LNCAP (cell line): ENCODE measurements at regions not wholly inside any gene's neighbourhood (a gene's known extent, or its start where the extent isn't known, plus 50 kb on each side); places are given as distances from the start of the nearest gene placed in this dataset.

ENCODE experiments used
- TF ChIP-seq, protein P1 (sequence below): fragments of 450-650 bp; IDR thresholded peaks from 2 replicates; pipeline ENCODE4 v1.5.1; 2017; ENCODE audit warnings: mild to moderate bottlenecking

DNA sequence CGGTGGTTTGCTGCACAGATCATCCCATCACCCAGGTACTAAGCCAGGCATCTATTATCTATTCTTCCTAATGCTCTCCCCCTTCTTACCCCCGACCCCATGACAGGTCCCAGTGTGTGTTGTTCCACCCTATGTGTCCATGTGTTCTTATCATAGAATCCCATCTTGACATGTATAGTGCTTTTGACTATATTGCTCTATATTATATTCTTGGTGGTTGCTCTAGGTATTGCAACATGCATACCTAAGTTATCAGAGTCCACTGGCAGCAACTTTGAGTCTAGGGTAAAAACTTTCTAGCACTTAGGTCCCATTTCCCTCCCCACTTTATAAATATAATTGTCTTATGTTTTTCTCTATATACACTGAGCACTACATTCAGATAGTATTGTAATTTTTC lies 170.3 kb downstream of the TBX22 start:
- TF ChIP-seq, protein P1, sequence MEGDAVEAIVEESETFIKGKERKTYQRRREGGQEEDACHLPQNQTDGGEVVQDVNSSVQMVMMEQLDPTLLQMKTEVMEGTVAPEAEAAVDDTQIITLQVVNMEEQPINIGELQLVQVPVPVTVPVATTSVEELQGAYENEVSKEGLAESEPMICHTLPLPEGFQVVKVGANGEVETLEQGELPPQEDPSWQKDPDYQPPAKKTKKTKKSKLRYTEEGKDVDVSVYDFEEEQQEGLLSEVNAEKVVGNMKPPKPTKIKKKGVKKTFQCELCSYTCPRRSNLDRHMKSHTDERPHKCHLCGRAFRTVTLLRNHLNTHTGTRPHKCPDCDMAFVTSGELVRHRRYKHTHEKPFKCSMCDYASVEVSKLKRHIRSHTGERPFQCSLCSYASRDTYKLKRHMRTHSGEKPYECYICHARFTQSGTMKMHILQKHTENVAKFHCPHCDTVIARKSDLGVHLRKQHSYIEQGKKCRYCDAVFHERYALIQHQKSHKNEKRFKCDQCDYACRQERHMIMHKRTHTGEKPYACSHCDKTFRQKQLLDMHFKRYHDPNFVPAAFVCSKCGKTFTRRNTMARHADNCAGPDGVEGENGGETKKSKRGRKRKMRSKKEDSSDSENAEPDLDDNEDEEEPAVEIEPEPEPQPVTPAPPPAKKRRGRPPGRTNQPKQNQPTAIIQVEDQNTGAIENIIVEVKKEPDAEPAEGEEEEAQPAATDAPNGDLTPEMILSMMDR = no peak

DNA sequence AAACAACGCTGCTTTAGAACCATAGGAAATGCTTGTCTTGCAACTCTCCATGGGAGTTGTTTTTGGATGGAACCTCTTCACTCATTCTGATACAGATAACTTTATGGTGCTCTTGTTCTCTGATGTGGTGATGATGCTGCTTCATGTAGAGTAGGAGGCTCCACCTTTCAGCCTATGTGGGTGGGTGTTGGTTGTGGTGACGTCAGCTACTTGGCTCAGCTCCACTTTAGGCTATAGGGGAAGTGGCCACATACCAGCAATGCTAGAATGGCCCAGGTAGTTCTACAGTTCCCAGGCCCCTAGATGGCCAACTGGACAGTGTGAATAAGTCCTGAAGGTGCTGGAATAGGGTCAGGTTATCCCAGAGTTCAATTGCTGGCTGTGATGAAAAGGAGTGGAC lies 192.1 kb downstream of the TBX22 start:
- TF ChIP-seq, protein P1 = no peak

DNA sequence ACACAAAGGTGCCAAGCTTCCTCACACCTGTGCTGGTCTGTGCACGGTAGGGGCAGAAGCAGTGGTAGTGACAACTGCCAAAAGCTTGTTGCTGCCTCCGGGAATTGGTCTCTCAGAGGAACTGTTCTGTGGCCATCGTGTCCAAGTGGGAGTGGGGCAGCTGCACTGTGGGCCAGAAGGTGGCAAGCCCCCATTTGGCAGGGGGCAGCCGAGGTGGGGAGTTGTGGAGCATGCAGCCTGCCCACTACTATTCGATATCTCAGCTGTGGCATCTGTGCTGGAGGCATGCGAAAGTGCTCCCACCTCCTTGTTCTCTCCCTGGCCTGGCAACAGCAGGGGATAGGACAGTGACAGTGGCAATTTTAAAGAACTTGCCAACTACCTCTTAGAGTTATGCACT lies 192.8 kb downstream of the TBX22 start:
- TF ChIP-seq, protein P1 = no peak

DNA sequence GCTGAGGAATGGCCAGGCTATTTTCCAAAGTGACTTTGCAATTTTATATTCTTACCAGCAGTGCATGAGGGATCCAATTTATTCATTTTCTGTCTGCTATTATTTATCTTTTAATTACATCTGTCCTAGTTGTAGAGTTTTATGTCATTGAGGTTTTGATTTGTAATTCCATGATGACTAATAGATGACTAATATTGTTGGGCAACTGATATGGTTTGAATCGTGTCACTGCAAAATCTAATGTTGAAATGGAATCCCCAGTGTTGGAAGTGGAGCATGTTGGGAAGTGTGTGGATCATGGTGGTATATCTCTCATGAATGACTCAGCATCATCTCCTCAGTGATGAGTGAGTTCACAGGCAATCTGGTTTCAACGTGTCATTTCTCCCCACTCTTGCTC lies 201.5 kb downstream of the TBX22 start:
- TF ChIP-seq, protein P1 = no peak

DNA sequence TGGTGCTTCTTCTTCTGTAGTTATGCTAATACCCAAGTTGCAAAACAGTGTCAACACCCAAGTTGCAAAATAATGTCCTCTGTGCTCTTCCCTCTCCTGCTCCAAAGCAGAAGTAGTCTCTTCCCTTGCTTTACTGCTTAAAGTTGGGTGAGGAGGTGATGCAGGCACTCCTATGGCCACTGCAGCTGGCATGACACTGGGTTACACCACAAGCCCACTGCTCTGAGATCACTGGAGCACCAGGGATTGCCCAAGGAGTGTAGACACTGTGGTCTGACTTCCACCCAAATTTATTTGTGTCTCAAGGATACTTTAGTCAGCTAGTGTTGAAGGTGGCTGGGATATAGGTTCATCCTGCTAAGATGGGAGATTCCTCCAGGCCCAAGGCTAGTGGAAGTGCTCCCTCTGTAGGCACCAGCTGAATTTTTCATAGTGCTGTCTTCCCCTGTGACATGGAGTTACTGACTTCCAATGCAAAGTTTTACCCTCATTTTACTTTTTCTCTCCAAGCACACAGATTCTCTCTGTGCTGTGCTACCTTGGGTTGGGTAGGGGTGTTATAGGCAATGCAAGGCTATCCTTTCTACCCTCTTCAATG lies 196.2 kb upstream of the TENT5D start:
- TF ChIP-seq, protein P1 = peak; percentile 37; the same call in 1 of the 2 replicates

DNA sequence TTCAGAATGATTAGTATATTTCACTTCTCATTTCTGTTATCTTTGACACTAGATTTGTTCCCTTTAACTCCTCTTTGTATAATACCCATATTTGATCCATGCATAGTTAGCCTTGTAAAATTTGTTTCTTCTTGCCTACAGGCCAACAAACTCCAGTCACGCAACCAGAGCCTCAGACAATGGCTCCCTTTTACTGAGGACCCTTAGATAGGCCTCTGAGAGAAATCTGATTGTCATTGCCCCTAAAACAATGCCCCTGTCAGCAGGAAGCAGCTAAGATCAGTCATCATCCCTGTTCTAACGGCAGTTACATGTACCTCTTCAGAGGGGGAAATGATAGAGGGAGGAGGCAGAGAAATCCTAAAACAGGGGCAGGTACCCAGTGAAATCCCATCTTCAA lies 190.6 kb upstream of the TENT5D start:
- TF ChIP-seq, protein P1 = no peak

DNA sequence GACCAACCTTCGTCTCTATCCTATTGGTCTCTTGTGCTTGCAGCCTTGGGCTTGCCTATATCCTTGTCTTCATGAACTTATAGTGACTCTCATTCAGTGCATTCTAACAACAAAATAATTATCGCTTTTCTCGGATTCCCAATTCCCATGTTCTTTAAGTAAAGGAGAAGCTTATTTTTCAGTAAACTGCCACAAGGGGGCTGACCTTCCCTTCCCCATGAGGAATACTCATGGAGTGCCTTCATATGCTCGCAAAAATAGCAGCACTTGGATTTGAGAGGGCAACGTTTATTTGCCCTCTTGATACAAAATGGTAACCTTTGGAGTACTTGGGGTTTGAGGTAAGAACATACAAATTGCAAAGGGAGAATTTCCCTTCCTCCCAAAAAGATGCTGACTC lies 183.2 kb upstream of the TENT5D start:
- TF ChIP-seq, protein P1 = peak; percentile 35; the same call in 1 of the 2 replicates

DNA sequence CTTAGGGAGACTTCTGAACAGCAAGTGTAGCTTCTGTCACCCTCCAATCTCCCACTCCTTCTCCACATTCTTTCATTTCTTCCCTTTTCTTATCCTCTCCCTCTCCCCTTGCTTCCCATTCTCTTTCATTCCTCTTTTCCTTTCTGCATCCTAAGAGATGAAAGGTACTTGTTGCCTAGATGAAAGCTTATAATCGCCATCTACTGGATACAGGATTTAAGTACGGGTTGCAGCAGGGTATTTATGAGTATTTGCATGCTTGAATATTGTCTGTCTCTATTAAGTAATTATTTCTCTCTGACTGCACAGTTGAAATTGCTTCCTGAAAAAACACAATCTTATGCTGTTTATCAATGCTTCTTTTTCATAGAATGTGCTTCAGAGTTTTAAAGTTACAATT lies 174.0 kb upstream of the TENT5D start:
- TF ChIP-seq, protein P1 = peak; percentile 43; the same call in 1 of the 2 replicates
